NB4 (cell line): ENCODE measurements at regions not wholly inside any gene's neighbourhood (a gene's known extent, or its start where the extent isn't known, plus 50 kb on each side); places are given as distances from the start of the nearest gene placed in this dataset.

Source experiments
- CTCF ChIP-seq: IDR thresholded peaks from one replicate; pipeline ENCODE4 v1.5.1; 2012; ENCODE audit warnings: low read depth, low read length
- MYC ChIP-seq: IDR thresholded peaks from 2 replicates; pipeline ENCODE4 v1.6.1; 2011; ENCODE audit warnings: low read depth, low read length
- POLR2A ChIP-seq: IDR thresholded peaks from 2 replicates; pipeline ENCODE4 v1.6.1; 2011; ENCODE audit warnings: mild to moderate bottlenecking; ENCODE audit not compliant: insufficient read length; ENCODE audit errors: extremely low read depth
- TF ChIP-seq, protein P1 (sequence below): IDR thresholded peaks from 2 replicates; pipeline ENCODE4 v1.6.1; 2011; ENCODE audit warnings: low read depth, low read length

GRCh38 chr12:105915997-105916759 is 222.6 kb downstream of the NUAK1 start:
- TF ChIP-seq CTCF = no peak
- no peak for TF ChIP-seq POLR2A
- TF ChIP-seq MYC = no peak
- TF ChIP-seq, protein P1, sequence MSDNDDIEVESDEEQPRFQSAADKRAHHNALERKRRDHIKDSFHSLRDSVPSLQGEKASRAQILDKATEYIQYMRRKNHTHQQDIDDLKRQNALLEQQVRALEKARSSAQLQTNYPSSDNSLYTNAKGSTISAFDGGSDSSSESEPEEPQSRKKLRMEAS = no peak
